GM18520 (cell line): ENCODE measurements at regions not wholly inside any gene's neighbourhood (a gene's known extent, or its start where the extent isn't known, plus 50 kb on each side); places are given as distances from the start of the nearest gene placed in this dataset.

Source experiments
- ATAC-seq: cut with Tn5 transposase; IDR thresholded peaks from one replicate; pipeline ENCODE4 v1.9.1; 2021; ENCODE audit not compliant: unreplicated experiment

DNA sequence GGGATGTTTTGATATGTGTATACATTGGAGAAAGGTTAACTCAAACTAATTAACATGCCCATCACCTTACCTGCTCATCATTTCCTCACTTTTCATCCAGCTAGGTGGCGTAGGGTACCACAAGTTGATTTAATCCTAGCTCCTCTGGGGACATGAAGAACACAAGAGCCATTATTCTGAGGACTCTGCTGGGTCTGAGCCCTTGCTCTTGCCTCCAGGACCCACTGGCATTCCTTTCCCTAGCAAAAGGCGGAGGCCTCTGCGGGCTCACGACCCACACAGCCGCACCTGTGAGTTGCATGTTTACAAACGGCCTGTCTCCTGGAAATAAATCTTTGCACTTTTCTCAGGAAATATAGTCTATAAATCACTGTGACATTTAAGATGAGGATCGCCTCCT, 871.9 kb downstream of the TBC1D22A start:
- no peak for ATAC-seq

DNA sequence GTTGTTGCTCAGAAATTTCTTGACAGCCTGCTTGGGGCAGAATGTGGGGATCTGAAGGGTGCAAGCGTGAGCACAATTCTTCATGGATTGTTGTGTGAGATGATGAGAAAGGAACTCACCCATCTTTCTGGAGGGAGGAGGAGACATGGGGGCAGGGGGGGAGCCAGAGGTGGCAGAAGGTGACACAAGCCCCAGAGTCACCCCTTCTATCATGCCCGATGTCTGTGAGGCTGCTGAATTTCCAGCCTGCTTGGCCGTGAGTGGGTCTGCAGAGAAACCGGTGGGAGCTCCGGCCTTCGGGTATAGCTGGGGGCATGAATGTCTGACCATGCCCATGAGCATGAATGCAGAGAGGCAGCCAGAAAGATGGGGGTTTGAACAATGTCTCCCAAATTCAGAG, 870.7 kb downstream of the TBC1D22A start:
- no peak for ATAC-seq

DNA sequence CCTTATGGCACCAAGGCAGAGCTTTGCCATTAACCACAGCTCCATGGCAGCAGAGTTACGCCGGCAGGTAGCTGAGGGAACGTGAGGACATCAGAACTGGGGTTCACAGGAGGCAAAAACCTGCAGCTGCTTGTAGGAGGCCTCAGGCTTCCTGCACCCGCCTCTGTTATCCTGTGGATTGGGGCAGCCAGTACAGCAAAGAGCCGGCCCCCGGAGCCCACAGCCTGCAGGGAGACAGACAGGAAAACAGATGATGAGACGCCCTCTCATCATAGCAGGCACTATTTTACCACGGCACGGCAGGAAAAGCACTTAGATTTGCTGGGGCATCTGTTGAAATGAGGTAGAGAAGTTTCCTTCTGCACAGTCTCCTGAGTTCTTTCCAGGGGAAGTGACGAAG, 870.3 kb downstream of the TBC1D22A start:
- no peak for ATAC-seq

DNA sequence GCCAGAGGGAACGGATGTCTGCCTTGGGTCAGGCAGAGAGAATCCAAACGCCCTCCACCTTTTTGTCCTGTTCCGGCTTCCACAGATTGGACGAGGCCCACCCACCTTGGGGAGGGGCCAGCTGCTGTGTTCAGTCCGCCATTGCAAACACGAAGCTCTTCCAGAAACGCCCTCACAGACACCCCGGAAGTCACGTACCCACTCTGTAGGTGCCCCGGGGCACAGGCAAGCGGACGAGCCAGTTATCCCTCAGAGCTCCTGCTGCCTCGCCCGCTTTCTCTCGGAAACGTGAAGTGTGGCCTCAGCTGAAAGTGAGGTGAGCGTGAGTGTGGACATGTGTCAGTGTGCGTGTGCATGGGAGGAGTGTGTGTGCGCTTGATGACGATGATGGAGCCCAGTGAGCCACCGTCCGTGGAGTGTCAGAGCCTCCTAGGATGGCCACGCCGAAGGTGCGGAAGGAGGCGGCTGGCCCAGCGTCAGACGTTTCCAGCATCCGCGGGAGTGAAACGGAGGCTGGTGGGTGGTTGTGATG, 869.2 kb downstream of the TBC1D22A start:
- ATAC-seq = no peak

DNA sequence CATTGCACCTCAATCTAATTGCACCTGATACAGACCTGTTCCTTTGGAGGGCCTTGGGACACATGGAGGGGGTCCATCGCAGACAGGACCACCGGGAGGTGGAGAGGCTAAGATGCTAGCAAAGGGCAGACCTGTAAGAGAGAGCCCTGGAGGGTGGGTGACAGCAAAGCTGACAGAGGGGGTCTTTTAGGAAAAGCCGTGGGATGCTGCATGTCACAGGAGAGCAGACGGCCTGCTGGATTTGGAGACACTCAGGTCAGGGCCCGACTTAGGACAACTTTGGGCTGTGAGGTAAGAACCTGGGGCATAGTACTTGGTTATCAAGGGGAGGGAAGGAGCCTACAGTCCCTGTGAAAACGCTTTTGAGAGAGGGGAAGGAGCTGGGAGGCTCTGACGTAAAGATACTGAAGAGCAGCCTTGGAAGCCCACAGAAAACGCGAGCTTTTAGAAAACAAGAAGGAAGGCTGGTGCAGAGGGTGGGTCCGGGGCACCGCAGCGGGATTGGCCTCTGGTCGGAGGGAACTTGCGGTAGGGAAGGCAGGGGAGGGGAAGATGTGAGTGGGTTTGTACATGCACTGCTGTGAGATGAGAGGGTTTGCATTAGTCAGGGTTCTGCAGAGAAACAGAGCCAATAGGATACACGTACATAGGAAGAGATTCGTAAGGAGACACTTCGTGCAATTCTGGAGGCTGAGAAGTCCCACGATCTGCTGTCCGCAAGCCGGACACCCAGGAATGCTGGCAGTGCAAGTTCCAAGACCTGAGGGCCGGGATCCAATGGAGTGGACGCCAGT, 868.5 kb downstream of the TBC1D22A start:
- ATAC-seq = no peak

DNA sequence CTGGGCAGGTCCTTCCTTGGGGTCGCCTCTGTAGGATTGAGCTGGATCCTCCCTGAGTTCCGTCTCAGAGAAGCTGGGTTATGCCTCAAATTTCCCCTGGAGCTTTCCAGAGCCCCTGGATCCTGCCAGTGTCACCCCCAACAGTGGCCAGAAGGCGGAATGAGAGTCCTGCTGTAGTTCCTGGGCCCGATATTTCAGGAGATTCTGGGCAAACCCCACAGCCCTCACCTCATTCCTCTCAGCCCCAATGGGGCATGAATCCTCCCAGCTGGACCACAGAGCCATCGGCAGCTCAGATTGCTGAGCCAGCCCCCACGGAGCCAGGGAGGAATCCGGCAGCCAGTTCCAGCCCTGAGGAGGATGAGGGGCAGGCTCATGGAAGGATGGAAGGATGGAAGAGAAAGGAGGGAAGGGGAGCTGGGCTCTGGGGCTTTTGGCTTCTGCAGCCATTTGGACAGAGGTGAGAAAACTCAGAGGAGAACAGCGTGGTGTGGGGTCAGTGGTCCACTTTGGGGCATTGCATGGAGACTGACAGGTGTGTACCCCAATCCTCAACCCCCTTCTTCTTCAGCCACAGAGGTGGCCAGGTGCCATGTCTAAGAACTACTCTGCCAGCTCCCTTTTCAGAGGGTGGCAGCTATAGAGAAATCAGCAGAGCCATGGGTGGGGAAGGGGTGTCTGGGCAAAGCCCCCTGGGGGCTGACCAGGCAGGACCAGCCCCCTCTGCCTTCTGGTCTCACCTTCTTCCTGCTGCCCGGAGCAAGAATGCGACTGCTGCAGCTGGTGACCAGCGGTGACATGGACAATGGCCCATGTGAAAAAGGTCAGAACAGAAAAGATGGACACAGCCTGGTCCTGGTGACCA, 867.6 kb downstream of the TBC1D22A start:
- ATAC-seq = no peak

DNA sequence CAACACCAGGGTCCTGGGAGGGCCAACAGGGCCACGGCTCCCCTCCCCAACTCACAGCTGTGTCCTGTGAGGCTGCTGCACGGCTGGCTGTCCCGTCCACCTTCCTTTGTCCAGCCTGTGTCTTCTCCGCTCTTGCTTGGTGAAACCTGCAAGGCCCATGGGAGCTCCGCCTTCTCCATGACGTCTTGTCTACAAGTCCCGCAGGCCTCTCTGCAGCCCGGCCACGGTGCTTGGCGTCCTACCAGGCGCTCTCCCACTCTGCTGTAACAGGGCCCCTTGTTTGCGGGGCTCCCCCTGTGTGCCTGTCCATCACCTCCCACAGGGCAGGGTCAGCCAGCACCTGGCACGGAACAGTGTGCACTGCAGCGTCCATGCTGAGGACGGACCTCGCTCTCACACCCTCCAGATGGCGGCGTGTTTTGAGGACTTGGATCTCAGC, 866.8 kb downstream of the TBC1D22A start:
- no peak for ATAC-seq

DNA sequence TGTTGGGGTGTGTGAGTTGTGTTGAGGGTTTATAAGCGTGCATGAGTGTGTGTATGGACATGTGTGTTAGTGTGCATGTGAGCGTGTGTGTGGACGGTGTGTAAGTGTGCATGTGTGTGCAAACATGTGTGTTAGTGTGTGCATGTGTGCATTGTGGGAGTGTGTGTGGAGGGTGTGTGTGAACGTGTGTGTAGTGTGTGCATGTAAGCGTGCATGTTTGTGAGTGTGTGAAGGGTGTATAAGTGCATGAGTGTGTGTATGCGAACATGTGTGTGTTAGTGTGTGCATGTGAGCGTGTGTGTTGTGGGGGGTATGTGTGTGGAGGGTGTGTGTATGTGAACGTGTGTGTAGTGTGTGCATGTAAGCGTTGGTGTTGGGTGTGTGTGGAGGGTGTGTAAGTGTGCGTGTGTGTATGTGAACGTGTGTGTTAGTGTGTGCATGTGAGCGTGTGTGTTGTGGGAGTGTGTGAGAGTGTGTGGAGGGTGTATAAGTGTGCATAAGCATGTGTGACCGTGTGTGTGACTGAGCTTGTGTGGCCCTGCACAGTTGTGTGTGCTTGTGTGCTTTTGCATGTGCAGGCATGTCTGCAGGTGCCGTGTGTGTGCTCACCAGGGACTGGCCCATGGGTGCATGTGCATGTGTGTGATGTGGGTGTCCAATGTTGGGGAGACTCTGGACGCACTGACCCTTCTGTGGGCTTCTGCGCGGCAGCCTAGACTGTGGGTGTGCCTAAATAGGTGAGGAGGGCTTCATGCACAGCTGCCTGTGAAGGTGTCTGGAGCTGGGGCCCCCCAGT, 866.2 kb downstream of the TBC1D22A start:
- ATAC-seq = no peak

DNA sequence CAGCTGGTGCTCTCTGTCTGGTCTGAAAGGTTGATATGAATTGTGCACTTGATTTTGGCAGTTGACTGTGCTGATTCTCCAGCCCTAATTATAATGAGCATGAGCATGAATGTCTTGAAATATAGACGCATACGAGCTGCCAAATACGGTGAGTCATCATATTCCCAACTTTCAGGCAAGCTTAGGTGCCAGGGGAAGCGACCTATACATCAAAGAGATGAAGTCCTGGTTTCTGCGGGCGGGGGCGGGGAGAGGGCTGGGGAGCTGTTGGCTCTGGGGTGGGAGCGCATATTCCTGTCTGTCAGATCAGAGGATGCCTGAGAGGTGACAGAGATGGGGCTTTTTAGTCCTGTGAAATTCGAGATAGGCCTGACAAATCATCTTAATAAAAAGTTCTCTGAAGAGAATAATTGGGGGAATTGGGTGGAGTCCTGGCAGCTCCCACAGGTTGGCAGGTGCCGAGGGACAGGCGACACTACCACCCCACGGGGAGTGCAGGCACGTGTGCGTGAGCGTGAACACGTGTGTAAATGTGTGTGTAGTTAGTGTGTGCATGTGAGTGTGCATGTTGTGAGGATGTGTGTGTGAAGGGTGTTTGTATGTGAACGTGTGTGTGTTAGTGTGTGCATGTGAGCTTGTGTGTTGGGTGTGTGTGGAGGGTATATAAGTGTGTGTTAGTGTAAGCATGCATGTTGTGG, 865.3 kb downstream of the TBC1D22A start:
- ATAC-seq = no peak

DNA sequence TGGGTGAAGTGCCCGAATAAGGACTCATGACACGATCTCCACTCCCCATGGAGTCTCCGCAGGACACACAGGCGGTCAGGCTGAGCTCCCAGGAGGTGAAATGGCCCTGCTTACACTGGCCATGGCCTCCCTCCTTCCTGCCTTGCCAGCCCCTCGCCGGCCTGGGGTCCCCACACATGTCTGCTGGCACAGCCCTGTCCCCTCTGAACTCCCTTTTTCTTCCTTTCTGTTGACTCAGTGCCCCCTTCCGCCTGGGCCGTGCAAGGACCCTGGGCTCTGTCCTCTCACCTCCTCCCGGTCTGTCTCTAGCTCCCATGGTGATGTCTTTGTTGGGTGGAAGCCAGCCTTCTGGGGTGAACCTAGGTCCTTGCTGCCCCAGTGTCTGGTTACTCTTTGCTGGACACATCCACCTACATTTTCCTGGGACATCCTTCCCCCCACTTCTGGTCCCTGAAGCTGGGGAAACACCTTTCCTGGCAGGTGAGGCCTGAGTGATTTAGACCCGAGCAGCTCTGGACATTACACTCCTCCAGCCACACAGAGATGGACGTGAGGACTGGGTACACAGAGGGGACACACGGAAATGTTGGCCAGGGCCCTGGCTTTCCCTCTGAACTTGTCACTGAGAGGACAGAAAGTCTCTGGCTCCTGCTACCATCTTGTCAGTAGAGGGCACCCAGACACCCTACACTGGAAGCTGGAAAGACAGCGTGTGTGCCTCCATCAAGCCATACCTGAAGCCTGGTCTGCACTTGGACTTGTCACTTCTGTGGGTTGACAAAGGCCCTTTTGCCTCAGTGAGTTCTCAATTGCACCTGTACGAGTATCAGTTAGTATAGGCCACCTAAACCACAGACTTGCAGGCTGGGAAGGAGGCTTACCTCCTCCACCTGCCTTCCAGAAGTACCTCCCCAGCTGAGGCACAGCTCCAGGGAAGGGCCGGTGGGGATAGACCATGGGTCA, 864.3 kb downstream of the TBC1D22A start:
- no peak for ATAC-seq

DNA sequence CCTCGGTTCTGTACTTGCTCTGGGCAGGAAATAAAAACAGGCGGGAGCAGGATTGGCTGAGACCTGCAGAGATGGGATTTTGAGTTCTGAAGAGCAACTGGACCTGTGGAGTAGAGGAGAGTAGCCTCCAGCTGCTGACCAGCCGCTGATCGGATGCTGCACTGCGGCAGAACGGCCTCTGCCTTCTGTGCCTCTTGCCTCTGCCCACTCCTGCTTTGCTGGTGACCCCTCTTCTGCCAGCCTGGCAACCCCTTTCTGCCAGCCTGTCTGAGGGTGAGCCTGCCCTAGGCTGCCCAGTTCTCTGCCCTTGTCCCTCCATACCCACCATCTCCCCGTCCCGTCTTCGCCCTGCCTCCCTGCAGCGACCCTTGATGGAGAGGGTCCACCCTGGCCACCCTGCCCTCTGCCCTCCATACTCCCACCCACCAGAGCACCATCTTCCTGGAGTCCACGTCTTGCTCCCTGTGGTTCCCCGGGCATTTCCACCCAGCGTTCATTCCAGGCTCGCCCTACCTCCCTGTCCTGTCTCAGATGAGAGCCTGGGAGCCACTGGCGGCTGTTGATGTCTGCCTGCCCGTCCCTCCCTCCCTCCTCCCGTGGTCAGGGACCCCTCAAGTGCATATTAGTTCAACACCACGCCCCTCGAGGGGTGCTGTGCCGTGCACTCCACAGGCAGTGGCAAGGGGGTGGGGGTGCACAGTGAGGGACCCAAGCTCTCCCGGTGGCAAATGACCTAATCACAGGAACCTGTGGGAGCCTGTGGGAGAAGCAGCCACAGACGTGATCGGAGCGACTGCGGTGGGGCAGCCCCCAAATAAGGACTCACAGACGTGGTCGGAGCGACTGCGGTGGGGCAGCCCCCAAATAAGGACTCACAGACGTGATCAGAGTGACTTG, 863.3 kb downstream of the TBC1D22A start:
- ATAC-seq = no peak

DNA sequence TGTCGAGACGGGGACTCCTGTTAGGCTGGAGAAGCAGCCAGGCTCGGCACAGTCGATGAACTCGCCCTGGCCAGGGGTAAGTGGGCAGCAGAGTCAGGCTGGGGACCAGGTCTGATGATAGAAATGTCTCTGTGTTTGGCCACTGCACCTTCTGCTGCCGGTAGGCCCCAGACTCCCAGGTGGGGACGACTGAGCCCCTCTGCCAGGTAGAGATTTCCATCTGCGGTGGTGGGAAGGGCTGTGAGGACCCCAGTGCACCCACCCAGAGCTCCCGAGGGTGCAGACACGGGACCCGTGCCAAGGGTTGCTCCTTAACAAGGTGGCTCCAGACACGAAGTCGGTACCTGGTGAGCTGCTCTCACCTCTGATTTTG, 862.5 kb downstream of the TBC1D22A start:
- ATAC-seq = no peak

DNA sequence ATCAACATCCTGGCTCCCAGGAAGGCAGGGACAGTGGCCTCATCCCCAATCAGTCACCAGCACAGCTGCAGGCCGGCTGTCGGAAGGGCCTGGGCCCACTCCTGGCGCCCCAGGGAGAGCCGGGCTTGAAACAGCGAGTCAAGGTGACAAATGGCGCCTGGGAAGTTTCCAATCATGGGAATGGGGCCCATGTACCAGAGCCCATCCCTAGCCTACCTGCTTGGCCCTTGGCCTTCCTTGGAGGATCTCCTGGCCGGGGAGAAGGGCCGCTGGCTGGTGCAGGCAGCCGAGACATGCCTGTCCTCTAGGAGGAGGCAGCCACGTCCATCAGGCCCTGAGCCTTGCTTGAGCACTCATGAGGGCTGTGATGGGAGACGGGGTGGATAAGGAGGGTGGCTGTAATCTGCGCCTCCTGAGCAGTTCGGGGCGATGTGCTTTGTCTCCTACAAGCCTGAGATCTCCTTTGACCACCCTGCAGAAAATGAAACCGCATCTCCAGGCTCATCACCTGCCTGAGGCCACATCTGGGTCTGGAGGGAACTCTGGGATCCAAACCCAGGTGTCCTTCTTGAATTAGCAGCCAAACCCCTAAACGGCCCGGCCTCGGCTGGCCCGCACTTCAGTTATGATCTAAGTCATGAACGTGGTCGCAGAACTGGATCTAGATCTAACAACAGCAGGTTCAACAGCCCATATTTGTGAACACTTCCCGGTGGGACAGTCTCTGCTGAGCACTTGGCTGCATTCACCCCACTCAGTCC, 862.0 kb downstream of the TBC1D22A start:
- ATAC-seq = no peak

DNA sequence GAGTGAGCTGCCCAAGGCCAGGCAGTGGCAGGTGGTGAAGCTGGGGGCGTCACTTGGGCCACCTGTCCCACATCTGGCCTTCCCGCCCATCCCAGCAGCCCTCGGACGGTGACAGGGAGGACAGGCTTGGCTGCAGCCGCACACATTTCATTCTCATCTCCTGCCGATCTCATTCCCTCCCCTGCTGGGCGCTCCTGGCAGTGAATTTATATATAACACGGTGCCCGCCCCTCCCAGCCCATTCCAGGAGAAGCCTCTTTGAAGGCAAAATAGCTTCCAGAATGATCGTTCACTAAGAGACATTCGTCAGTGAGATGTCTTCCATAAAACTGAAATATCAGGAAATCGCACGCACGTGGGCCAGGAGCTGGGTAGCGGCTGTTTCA, 861.3 kb downstream of the TBC1D22A start:
- no peak for ATAC-seq

DNA sequence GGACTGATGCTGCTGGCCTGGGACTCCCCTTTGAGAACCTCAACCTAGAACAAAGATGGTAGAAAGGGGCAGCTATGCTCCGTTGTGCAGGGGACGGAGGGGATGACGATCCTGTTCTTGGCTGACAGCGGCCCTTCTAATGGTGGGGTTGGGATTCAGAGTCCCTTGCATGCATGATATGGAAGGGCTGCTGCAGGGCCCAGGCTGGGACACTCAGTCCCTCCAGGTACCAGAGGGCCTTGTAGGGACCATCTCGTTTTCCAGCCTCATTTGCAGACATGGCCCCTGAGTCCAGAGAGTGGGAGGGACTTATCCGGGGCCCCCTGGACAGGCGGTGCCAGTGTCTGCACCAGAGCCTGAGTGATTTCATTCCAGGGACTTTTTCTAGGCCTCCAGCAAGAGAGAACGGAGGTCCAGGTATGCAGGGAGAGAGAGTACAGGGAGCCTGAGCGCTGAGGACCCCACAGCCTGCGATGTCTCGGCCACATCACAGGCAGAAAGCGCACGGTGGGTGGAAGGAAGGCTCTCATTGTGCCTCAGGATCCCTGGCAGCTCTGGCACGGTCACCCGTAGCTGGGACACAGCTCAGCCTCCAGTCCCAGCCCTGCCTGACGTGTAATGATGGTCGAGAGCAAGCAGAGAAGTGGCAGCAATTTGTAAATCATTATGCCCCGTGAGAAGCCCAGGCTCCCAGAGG, 860.8 kb downstream of the TBC1D22A start:
- no peak for ATAC-seq

DNA sequence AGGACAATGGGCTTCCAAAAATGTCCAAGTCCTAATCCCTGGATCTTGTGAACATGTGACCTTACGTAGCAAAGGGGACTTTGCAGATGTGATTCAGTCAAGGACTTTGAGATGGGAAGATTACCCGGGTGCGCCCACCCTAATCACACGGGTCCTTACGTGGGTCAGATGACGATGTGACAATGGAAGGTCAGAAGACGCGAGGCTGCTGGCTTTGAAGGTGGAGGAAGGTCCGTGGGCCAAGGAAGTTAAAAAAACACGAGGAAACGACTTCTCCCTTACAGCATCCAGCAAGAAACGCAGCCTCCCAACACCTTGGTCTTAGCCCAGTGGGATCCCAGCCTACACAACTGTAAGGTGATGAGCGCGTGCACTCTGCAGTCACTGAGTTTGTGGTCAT, 860.1 kb downstream of the TBC1D22A start:
- no peak for ATAC-seq

DNA sequence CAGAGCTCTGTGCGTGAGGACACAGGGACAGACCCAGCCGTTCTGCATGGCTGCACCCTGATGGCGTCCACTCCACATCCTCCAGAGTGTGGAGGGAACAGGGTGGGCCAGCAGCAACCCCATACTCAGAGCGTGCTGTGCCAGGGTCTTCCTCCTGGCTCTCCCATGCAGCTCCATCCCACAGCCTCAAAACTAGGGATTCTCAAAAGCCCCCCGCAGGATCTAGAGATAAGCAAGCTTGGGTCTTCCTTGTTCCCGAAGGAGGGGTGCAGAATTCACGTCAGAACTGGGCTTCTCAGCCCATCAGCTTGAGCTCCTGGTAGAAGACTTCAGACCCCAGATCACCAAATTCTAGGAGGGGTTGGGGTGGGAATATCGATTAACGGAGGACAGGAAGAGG, 858.8 kb downstream of the TBC1D22A start:
- ATAC-seq = no peak
